ENCODE measurements at regions not wholly inside any gene's neighbourhood (a gene's known extent, or its start where the extent isn't known, plus 50 kb on each side); places are given as distances from the start of the nearest gene placed in this dataset.
"Not testable (repeated sequence)": the region's sequence is repeated elsewhere in the genome, so short reads cannot be mapped to it uniquely, and the experiment has no call there.

GRCh38 chr5:12504983-12505382, 600.7 kb upstream of the CTNND2 start:
- not testable (repeated sequence) for TF ChIP-seq CTCF (IDR thresholded peaks at IDR 0.05; ENCODE audit: borderline replicate concordance, extremely low read depth, low read length, poor library complexity, severe bottlenecking); EZH2 (IDR thresholded peaks at IDR 0.05; ENCODE audit: borderline replicate concordance, low read depth, low read length, severe bottlenecking)
